NOMO-1 treated with DMSO at 0.1 percent for 48 hours (cell line): ENCODE measurements at regions not wholly inside any gene's neighbourhood (a gene's known extent, or its start where the extent isn't known, plus 50 kb on each side); places are given as distances from the start of the nearest gene placed in this dataset.

Source experiments
- DNase-seq: peaks from one replicate; lab custom pipeline; 2025; ENCODE audit not compliant: unreplicated experiment; lab: John Stamatoyannopoulos, UW

DNA sequence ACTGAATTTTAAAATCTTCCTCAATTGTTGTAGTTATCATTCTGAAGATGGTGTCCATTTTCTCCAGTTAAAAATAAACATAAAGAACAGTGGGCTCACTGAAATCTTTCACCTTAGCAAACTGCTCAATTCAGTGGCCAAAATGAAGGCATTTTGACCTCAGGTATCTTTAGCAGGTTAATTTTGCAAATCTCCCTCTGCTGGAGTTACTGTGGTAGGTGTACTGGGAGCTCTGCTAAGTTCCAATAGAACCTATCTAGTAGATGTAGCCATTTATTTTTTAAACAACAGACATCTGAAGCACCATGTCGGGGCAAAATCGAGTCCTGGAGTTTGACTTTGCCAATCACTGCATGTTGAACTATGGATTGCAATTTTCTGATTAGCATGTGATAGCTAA lies 177.1 kb downstream of the IRS1 start:
- no peak for DNase-seq

DNA sequence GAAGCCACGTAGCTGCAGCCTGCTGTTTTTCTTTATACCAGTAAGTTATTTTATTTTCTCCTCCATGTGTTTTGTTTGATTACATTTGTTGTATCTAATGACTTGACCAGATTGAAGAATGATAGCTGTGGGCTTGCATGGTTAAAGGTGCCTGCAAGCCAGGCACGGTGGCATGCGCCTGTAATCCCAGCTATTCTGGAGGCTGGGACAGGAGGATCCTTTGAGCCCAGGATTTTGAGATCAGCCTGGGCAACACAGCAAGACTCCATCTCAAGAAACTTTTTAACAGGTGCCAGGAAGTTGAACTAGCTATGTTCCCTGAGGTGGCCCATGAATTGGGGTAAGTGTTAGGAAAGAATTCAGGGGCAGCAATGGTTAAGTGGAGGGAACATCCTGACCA lies 179.4 kb downstream of the IRS1 start:
- DNase-seq, result no peak

- no peak for DNase-seq
Observed at GRCh38 chr2:226619707-226620106, 179.9 kb downstream of the IRS1 start.

DNA sequence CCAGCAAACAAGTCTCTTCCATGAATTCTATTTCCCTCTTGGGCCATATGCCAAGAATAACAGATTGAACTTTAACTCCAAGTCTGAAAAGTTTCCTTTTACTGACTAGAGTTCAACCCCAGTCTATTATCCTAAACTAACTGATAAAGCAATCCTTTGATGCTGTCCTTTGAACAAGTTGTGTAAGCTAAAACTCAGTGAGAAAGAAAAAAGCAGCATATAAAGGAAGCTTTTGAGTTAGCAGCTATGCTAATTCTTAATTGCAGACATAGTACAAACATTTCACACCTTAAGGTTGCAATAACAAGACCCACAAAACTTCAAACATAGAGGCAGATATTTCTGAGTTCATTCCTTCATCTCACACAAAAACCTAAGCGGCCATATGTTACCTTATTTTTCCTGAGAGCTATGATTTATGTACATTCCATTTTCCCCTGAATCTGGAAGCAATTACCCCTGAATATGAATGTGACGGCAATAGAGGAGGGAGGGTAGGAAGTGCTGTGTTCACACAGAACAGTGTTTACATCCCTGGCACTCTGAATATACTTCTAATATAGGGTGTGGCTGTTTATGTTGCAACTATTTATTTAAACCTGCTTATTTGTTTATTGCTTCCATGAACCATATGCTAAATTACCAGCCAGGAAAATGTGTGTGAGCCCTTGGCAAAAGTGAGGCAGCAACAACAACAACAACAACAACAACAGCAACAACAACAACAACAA lies 180.6 kb downstream of the IRS1 start:
- no peak for DNase-seq

DNA sequence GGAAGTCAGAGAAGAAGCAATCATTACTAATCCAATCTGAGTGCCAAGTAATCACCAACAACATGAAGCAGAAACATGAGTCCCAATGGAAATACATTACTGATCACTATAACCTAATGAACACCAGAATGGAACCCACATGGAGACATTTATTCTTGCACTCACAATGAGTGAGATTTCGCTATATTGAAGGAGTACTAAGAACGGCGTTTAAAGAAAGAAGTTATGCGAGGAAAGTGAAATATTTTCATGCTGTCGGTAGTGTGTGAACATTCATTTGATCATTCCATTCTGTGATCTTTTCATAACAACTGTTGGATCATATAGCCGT lies 181.1 kb downstream of the IRS1 start:
- DNase-seq, result no peak

DNA sequence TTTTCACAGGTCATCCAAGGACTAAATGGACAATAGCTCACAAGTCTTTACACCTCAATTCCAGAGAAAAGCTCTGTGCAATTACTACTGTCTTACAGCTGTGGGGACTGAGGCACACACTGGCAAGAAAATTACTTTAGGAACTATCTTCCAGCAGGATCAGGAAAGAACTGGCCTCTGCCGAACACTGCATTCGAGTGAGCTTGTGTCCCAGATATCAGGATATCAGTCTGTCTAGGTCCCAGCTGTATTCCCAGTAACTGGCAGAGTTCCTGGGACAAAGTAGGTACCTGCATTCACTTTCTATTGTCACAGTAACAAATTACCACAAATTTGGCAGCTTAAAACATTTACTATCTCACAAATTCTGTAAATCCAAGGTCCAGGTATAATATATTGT lies 183.7 kb downstream of the IRS1 start:
- no peak for DNase-seq

GRCh38 chr2:226611944-226612318 lies 187.7 kb downstream of the IRS1 start:
- DNase-seq, result no peak

DNA sequence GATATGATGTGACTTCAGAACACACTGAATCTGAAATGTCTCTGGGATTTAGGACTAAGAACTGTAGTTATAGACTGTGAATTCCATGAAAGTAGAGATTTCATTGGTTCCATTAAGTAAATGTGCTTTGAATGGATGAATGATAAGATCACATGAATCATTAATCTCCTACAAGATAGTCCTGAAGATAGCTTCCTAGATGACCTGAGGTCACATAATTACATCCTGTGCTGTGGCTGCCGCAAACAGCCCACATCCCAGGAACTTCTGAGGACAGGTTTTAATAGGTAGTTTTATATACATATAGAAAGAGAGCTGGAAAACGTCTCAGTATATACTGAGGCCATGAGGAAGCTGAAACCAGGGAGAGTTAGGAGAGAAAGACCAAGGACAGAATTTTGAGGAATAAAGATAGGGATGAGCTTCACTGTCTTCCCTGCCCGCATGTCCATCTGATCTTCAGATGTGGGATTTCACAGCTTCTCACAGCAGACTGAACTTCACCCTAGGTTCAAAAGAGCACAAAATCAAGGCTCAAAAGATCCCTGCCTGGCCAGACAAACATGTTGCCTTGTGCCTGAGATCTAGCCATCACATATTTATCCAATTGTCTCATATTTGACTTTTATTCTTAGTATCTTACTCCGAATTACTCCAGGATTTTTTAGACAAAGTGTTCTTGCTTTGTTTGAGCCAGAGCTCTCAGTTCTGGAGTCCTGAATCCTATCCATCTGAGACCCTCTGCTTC lies 188.2 kb downstream of the IRS1 start:
- no peak for DNase-seq

DNA sequence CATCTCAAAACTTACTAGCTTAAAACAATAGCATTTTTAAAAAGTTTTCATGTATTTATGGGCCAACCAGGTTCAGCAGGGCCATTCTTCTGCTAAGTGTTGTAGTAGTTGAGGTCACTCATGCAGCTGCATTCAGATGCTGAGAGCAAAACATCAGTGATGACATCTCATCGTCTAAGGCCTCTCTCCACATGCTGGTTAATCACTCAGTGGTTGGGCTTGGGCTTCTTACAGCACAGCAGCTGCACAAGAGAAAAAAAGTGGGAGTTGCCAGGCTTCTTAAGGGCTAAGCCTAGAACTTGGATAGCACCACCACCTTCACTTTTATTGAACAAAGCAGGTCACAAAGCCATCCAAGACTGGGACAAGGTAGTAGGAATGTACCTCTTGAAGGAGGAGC lies 190.3 kb downstream of the IRS1 start:
- DNase-seq, result no peak

DNA sequence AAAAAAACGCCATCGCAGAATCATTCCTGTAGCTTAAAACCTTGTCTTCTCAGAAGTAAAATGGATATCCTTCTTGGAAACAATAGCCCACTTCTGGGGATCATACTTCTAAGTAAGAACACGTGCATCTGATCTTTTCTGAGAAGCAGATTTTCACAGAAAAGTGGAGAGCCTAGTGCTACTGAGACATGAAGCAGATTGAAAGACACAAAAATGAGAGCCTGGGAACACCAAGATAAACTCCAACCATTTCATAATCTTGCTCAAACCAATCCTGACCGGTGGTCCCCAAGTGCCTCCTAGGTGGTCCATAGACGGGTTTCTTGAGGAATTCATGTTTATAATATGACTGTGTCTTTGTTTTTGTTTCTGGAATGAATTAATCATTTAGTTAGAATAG lies 191.2 kb downstream of the IRS1 start:
- DNase-seq, result no peak

DNA sequence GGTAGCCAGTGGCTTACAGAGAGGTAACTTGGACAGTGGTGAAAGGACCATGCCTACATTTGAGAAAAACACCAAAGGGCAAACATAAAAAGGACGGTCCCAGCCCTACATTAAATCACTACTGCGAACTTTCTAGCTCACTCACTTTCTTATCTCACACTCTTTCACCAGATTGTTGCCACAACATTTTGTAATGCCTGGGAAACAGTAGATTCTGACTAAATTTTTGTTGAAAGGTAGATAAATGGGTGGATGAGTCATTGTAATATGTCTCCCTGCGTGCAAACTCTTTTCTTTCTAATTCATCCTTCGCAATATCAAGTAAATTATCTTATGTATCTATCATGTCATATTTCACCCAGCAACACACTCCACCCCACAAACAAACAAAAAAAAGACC lies 192.2 kb downstream of the IRS1 start:
- DNase-seq, result no peak

DNA sequence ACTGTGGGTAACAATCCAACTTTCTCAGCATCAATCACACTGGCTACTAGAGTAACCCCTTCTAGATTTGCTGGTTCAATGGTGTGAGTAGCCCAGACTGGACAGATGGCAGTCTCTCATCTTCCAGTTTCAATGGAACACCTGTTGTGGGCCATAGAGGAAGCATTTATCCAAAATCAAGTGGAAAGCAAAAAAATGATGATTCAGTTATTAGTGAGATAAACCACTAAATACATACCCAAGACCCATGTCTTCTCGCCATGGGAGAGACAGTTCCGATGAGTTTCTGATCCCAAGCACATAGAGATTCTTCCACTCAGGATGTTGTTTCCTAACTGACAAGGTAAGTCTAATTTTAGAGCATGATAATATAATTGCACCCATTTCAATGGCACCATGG lies 194.0 kb downstream of the IRS1 start:
- no peak for DNase-seq

DNA sequence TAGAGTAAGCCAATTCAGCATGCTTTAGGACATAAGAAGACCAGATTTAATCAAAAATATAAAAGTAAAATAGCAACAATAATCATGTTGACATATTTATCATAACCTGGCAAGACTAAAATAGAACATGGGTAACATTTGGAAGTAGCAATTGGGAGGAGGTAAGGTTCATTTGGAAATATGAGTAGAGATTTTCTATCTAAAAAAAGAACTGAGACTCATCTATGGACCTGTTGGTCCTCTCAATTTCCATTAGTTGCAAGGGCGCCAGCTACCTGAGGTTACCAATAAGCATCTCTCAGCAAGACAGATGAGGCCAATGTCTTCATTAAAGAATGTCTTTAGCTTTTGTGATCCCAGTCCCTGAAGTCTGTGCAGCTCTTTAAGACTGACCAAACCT lies 196.0 kb downstream of the IRS1 start:
- DNase-seq, result no peak

DNA sequence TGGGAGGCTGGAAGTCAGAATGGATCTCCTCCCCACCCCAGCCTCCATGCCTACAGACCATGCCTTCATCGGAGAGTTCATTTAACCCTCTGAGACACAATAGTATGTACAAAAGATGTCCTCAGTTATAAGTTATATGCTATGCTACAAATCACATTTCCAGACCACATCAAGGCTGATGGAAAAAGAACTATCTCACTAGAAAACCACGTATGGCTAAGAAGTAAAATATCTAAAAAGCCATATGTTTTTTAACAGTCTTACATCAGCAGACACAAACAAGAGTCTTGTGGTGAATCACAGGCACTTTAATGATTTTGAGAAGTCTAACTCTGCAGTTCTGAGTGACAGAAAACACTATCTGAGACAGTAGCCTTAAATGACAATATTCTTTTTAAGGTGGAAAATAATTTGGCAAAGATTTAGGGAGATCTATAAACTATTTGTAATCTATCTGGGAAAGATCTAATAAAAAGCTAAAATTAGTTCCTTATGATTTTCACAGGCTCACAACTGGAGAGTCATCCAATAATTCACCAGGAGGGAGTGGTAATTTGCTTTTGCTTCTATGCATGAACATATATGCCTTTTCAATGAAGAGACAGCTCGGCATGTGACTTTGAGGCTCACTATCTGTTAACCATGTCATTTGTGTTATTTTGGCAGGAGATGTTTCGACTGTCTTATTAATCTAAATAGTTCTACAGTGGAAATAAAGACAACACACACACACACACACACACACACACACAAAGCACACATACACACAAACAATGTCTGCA lies 197.5 kb downstream of the IRS1 start:
- DNase-seq, result no peak

DNA sequence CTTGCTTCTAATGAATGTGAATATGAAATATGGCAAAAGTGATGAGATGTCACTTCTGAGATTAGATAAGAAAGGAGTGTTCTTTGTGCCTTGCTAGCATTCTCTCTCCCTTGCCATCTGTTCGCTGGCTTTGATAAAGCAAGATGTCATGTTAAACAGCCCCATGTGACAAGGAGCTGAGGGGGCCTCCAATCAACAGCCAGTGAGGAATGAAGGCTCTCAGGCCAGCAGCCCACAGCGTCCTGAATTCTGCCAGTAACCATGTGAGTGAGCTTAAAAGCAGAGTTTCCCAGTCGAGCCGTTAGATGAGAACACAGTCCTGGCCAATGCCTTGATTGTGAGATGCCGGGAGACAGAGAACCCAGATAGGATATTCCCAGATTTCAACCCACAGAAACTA lies 198.8 kb downstream of the IRS1 start:
- no peak for DNase-seq

GRCh38 chr2:226600184-226600583 lies 199.4 kb downstream of the IRS1 start:
- DNase-seq, result no peak

DNA sequence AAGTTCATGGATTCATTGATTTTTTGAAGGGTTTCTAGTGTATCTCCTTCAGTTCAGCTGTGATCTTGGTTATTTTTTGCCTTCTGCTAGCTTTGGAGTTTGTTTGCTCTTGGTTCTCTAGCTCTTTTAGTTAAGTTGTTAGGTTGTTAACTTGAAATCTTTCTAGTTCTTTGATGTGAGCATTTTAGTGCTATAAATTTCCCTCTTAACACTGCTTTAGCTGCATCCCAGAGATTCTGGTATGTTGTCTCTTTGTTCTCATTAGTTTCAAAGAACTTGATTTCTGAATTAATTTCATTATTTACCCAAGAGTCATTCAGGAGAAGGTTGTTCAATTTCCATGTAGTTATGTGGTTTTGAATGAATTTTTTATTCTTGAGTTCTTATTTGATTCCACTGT lies 210.6 kb downstream of the IRS1 start:
- DNase-seq, result no peak

- no peak for DNase-seq
Observed at GRCh38 chr2:226585130-226585561, 214.5 kb downstream of the IRS1 start.

- no peak for DNase-seq
Observed at GRCh38 chr2:226584518-226585055, 215.0 kb downstream of the IRS1 start.

DNA sequence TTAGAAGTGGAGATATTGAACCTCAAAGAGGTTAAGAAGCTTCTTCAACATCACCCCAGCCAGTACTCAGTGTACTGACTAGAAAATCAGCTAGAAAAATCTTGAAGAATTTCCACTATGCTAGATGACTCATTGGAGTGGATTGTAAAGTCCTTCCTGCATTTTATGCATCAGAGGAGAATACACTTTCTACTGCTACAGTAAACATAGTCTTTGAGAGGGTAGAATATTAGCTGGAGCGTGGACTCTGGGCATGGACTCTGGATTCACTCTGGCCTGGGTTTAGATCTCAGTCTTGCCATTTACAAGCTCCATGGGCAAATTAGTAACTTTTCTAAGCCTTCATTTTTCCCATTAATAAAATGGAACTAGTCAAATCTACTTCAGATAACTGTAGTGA lies 215.9 kb downstream of the IRS1 start:
- DNase-seq, result no peak

DNA sequence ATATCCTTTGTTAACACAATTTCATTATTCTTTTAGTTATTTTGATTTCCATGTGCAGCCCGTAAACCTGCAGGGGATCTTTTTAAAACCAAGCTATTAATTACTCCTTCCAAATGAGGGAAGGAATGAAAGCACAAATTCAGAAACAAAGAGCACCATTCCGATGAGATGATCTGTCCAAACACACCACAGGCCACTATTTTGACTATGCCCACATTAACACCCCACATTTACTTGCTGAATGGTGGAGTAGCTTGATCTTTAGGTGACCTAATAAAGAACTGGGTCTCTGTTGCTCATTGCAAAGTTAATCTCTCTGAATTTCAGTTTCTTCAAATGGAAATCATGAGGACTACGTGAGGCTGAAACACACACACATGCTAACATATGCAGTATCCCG lies 218.0 kb downstream of the IRS1 start:
- DNase-seq, result no peak

- DNase-seq, result no peak
Observed at GRCh38 chr2:226581004-226581403, 218.6 kb downstream of the IRS1 start.
